ENCODE measurements at regions not wholly inside any gene's neighbourhood (a gene's known extent, or its start where the extent isn't known, plus 50 kb on each side); places are given as distances from the start of the nearest gene placed in this dataset.

GRCh38 chr5:23274171-23274570 lies 233.2 kb upstream of the PRDM9 start:
- H3K27me3 ChIP-seq (ENCODE audit: control insufficient read depth, insufficient read depth, low read length), result no peaks in the 10 kb centered on the region
- in situ Hi-C loops (cut with HindIII; ENCODE audit: low pct_unique_long_range_greater_than_20kb, low sequenced_read_pairs) (no loop called here), intact Hi-C loops (cut with micrococcal nuclease; ENCODE audit: unreplicated experiment) (no loop called here)
- H3K36me3 ChIP-seq (ENCODE audit: control insufficient read depth, insufficient read depth, low read length), result no peaks in the 10 kb centered on the region
- no peaks in the 10 kb centered on the region for H3K9me3 ChIP-seq (ENCODE audit: control insufficient read depth, insufficient read depth, low read depth, low read length)
- POLR2A ChIA-PET, result no interaction called here
- H3K4me3 ChIP-seq (ENCODE audit: low read depth in 2 of 2, low read length in 2 of 2), result no peak overlapping the region
- no peak for TF ChIP-seq SIN3A (IDR thresholded peaks at IDR 0.05; ENCODE audit: borderline replicate concordance, insufficient read depth, low read depth, low read length)
- no peak for TF ChIP-seq POLR2AphosphoS5 (IDR thresholded peaks at IDR 0.05; ENCODE audit: low read depth, low read length)
- TF ChIP-seq TCF7L2 (IDR thresholded peaks at IDR 0.05; ENCODE audit: low read depth, low read length), result no peak
- no peak for TF ChIP-seq REST (IDR thresholded peaks at IDR 0.05; ENCODE audit: insufficient read depth in 1 of 2, low read depth in 2 of 2, low read length in 1 of 2)
- TF ChIP-seq CTCF (IDR thresholded peaks at IDR 0.05), result no peak
- BruUV-seq (replicated peaks), result no TSS peak
- CTCF ChIA-PET, result no interaction called here
- H3K4me1 ChIP-seq (ENCODE audit: control insufficient read depth, insufficient read depth, low read length), result no peaks in the 10 kb centered on the region
- DNase-seq (ENCODE audit: low read depth, low spot score) (no peak), ATAC-seq (no peak)
- H3K27ac ChIP-seq (ENCODE audit: low read length), result no peak overlapping the region

GRCh38 chr5:23269981-23270380 lies 237.4 kb upstream of the PRDM9 start:
- ChIA-PET CTCF (interaction anchor here (0.6 kb wide), 1 partner anchor 1374 kb away, joined by 7 read pairs; no protein-coding TSS in a partner anchor), POLR2A (no interaction called here)
- Histone ChIP-seq H3K9me3 (ENCODE audit: control insufficient read depth, insufficient read depth, low read depth, low read length) (no peaks in the 10 kb centered on the region), H3K36me3 (ENCODE audit: control insufficient read depth, insufficient read depth, low read length) (no peaks in the 10 kb centered on the region), H3K4me1 (ENCODE audit: control insufficient read depth, insufficient read depth, low read length) (no peaks in the 10 kb centered on the region), H3K27ac (ENCODE audit: low read length) (no peak overlapping the region), H3K27me3 (ENCODE audit: control insufficient read depth, insufficient read depth, low read length) (no peaks in the 10 kb centered on the region), H3K4me3 (ENCODE audit: low read depth in 2 of 2, low read length in 2 of 2) (no peak overlapping the region)
- no peak for TF ChIP-seq SIN3A (IDR thresholded peaks at IDR 0.05; ENCODE audit: borderline replicate concordance, insufficient read depth, low read depth, low read length)
- no peak for TF ChIP-seq TCF7L2 (IDR thresholded peaks at IDR 0.05; ENCODE audit: low read depth, low read length)
- TF ChIP-seq REST (IDR thresholded peaks at IDR 0.05; ENCODE audit: insufficient read depth in 1 of 2, low read depth in 2 of 2, low read length in 1 of 2), result no peak
- TF ChIP-seq CTCF (IDR thresholded peaks at IDR 0.05), result no peak
- no peak for TF ChIP-seq POLR2AphosphoS5 (IDR thresholded peaks at IDR 0.05; ENCODE audit: low read depth, low read length)
- no TSS peak for BruUV-seq (replicated peaks)
- in situ Hi-C loops (cut with HindIII; ENCODE audit: low pct_unique_long_range_greater_than_20kb, low sequenced_read_pairs), result no loop called here
- intact Hi-C loops (cut with micrococcal nuclease; ENCODE audit: unreplicated experiment), result no loop called here
- no peak for ATAC-seq
- DNase-seq (ENCODE audit: low read depth, low spot score), result peak; percentile 17
